Caco-2 (cell line): ENCODE measurements at regions not wholly inside any gene's neighbourhood (a gene's known extent, or its start where the extent isn't known, plus 50 kb on each side); places are given as distances from the start of the nearest gene placed in this dataset.

Source experiments
- BruUV-seq: library from RNA; stranded (reverse); fragments of 400-500 nt; replicated peaks from 2 replicates; lab custom pipeline; 2021; lab: Mats Ljungman, UMichigan
- CTCF ChIA-PET: fragments of 300-600 bp; sonication (Branson Sonifier 250); formaldehyde crosslinking; loops from one replicate; lab custom pipeline; 2022; ENCODE audit warnings: antibody characterized with exemption; lab: Charles Lee
- POLR2A ChIA-PET: fragments of 300-600 bp; sonication (Branson Sonifier 250); formaldehyde crosslinking; loops from one replicate; lab custom pipeline; 2022; ENCODE audit warnings: antibody characterized with exemption; lab: Charles Lee
- DNase-seq, 2 experiments: peaks; one replicate each; pipeline versions ENCODE4 v3.0.0 to v3.0.0-alpha.2; 2020 to 2022
- H3K27me3 ChIP-seq: replicated peaks from 2 replicates; pipeline ENCODE4 v1.6.0; 2011; ENCODE audit warnings: low read length; ENCODE audit not compliant: control insufficient read depth, insufficient read depth
- H3K36me3 ChIP-seq: 2 replicates; pipeline ENCODE4 v1.5.1; 2011; ENCODE audit warnings: low read length; ENCODE audit not compliant: control insufficient read depth, insufficient read depth
- H3K4me1 ChIP-seq: fragments of 250-450 bp; sonication (Bioruptor Pico); 2 replicates; pipeline ENCODE4 v1.5.1; 2020; ENCODE audit warnings: mild to moderate bottlenecking
- H3K4me3 ChIP-seq: 2 replicates; pipeline ENCODE4 v1.5.1; 2011; ENCODE audit warnings: low read depth, mild to moderate bottlenecking, control low read depth, low read length
- H3K9me3 ChIP-seq: fragments of 250-450 bp; sonication (Bioruptor Pico); 2 replicates; pipeline ENCODE4 v1.5.1; 2020; ENCODE audit warnings: mild to moderate bottlenecking, moderate library complexity
- H3K27ac Mint-ChIP-seq: one replicate; pipeline ENCODE4 v1.8.0; 2022; ENCODE audit warnings: mixed read lengths; ENCODE audit not compliant: unreplicated experiment
- H3K27me3 Mint-ChIP-seq: one replicate; pipeline ENCODE4 v1.8.0; 2022; ENCODE audit warnings: mixed read lengths; ENCODE audit not compliant: insufficient read depth, unreplicated experiment
- H3K36me3 Mint-ChIP-seq: one replicate; pipeline ENCODE4 v1.8.0; 2022; ENCODE audit warnings: mild to moderate bottlenecking, mixed read lengths; ENCODE audit not compliant: insufficient read depth, unreplicated experiment
- H3K4me1 Mint-ChIP-seq: one replicate; pipeline ENCODE4 v1.8.0; 2022; ENCODE audit warnings: low read depth, mixed read lengths; ENCODE audit not compliant: unreplicated experiment
- H3K4me3 Mint-ChIP-seq: one replicate; pipeline ENCODE4 v1.8.0; 2022; ENCODE audit warnings: mild to moderate bottlenecking, moderate library complexity, mixed read lengths; ENCODE audit not compliant: unreplicated experiment
- H3K9me3 Mint-ChIP-seq: one replicate; pipeline ENCODE4 v1.8.0; 2022; ENCODE audit warnings: mixed read lengths; ENCODE audit not compliant: unreplicated experiment
- CTCF ChIP-seq, 2 experiments: fragments of 200-600 bp in 1 of 2; IDR thresholded peaks; 1 replicate in 1 of 2; 2 replicates in 1 of 2; pipeline versions ENCODE4 v1.5.1 to v1.8.0; 2011 to 2022; ENCODE audit warnings: antibody characterized with exemption in 1 of 2, control low read depth in 1 of 2, inconsistent platforms in 1 of 2, low read depth in 1 of 2, low read length in 1 of 2, mild to moderate bottlenecking in 1 of 2, moderate library complexity in 1 of 2; ENCODE audit not compliant: insufficient read depth in 1 of 2, severe bottlenecking in 1 of 2, unreplicated experiment in 1 of 2
- intact Hi-C: fragments of 100-400 bp; cut with micrococcal nuclease; formaldehyde crosslinking; loops from one replicate; pipeline ENCODE4 v1.10.0; 2022; ENCODE audit not compliant: unreplicated experiment

GRCh38 chr2:152227969-152228592 lies 52.5 kb upstream of the STAM2 start:
- DNase-seq, result peak in 1 of 2 experiments; percentile 9
- no peaks in the 10 kb centered on the region for H3K36me3 ChIP-seq
- ChIA-PET POLR2A (no interaction called here), CTCF (no interaction called here)
- H3K4me1 Mint-ChIP-seq, result no peaks in the 10 kb centered on the region
- peaks cover 7% of the 10 kb centered on the region; the same call in 1 of the 2 replicates for H3K4me1 ChIP-seq
- intact Hi-C loops, result loop anchor here (2.0 kb wide), 1 partner anchor 15 kb away; no protein-coding TSS in a partner anchor
- H3K36me3 Mint-ChIP-seq, result no peaks in the 10 kb centered on the region
- H3K27me3 ChIP-seq, result no peaks in the 10 kb centered on the region
- H3K4me3 ChIP-seq, result no peak overlapping the region
- no peak overlapping the region for H3K27ac Mint-ChIP-seq
- no peak overlapping the region for H3K4me3 Mint-ChIP-seq
- no peak for TF ChIP-seq CTCF (IDR thresholded peaks at IDR 0.05; ENCODE audit: insufficient read depth in 1 of 2, low read depth in 1 of 2, low read length in 1 of 2, severe bottlenecking in 1 of 2, unreplicated experiment in 1 of 2)
- no TSS peak for BruUV-seq
- no peaks in the 10 kb centered on the region for H3K9me3 ChIP-seq
- H3K9me3 Mint-ChIP-seq, result peaks cover 15% of the 10 kb centered on the region
- no peaks in the 10 kb centered on the region for H3K27me3 Mint-ChIP-seq

- ChIA-PET CTCF (no interaction called here), POLR2A (no interaction called here)
- TF ChIP-seq CTCF (IDR thresholded peaks at IDR 0.05; ENCODE audit: insufficient read depth in 1 of 2, low read depth in 1 of 2, low read length in 1 of 2, severe bottlenecking in 1 of 2, unreplicated experiment in 1 of 2), result no peak
- intact Hi-C loops, result no loop called here
- Mint-ChIP-seq H3K4me3 (no peak overlapping the region), H3K9me3 (peaks cover 15% of the 10 kb centered on the region), H3K4me1 (no peaks in the 10 kb centered on the region), H3K27me3 (no peaks in the 10 kb centered on the region), H3K27ac (no peak overlapping the region), H3K36me3 (no peaks in the 10 kb centered on the region)
- Histone ChIP-seq H3K9me3 (no peaks in the 10 kb centered on the region), H3K4me3 (no peak overlapping the region), H3K27me3 (no peaks in the 10 kb centered on the region), H3K4me1 (peaks cover 7% of the 10 kb centered on the region; the same call in 1 of the 2 replicates), H3K36me3 (no peaks in the 10 kb centered on the region)
- BruUV-seq, result no TSS peak
- no peak for DNase-seq
These were observed 55.9 kb upstream of the STAM2 start for GRCh38 chr2:152231446-152231845.

GRCh38 chr2:152234277-152234676 lies 58.7 kb upstream of the STAM2 start:
- no peaks in the 10 kb centered on the region for H3K36me3 Mint-ChIP-seq
- BruUV-seq, result no TSS peak
- intact Hi-C loops, result no loop called here

More at GRCh38 chr2:152234277-152234676, 58.7 kb upstream of the STAM2 start:
- no peak for TF ChIP-seq CTCF (IDR thresholded peaks at IDR 0.05; ENCODE audit: insufficient read depth in 1 of 2, low read depth in 1 of 2, low read length in 1 of 2, severe bottlenecking in 1 of 2, unreplicated experiment in 1 of 2)
- H3K4me3 Mint-ChIP-seq, result no peak overlapping the region
- no peaks in the 10 kb centered on the region for H3K9me3 ChIP-seq
- H3K4me3 ChIP-seq, result no peak overlapping the region
- ChIA-PET POLR2A (no interaction called here), CTCF (no interaction called here)
- H3K27me3 Mint-ChIP-seq, result no peaks in the 10 kb centered on the region
- no peaks in the 10 kb centered on the region for H3K4me1 Mint-ChIP-seq
- peaks cover 15% of the 10 kb centered on the region for H3K9me3 Mint-ChIP-seq
- no peaks in the 10 kb centered on the region for H3K36me3 ChIP-seq
- no peaks in the 10 kb centered on the region for H3K27me3 ChIP-seq
- DNase-seq, result no peak
- no peak overlapping the region for H3K27ac Mint-ChIP-seq
- H3K4me1 ChIP-seq, result no peaks in the 10 kb centered on the region
